Neuronal stem cell (in vitro differentiated cells): ENCODE measurements at regions not wholly inside any gene's neighbourhood (a gene's known extent, or its start where the extent isn't known, plus 50 kb on each side); places are given as distances from the start of the nearest gene placed in this dataset.

Experiments
- DNase-seq: peaks from one replicate; pipeline ENCODE4 v3.0.0-alpha.2; 2013; ENCODE audit warnings: low spot score
- H2AFZ ChIP-seq: one replicate; pipeline ENCODE4 v1.6.1; 2013; ENCODE audit warnings: mild to moderate bottlenecking, low read length, inconsistent platforms
- H2AK5ac ChIP-seq: 2 replicates; pipeline ENCODE4 v1.6.1; 2013; ENCODE audit warnings: low read depth, mild to moderate bottlenecking, inconsistent platforms, low read length, moderate library complexity, mixed read lengths
- H2BK120ac ChIP-seq: 2 replicates; pipeline ENCODE4 v1.6.1; 2013; ENCODE audit warnings: low read depth, mild to moderate bottlenecking, inconsistent platforms, low read length, moderate library complexity, mixed read lengths
- H2BK12ac ChIP-seq: one replicate; pipeline ENCODE4 v1.6.1; 2013; ENCODE audit warnings: low read length, inconsistent platforms
- H2BK15ac ChIP-seq: 2 replicates; pipeline ENCODE4 v1.6.1; 2013; ENCODE audit warnings: mild to moderate bottlenecking, low read length, inconsistent platforms, mixed read lengths
- H2BK5ac ChIP-seq: one replicate; pipeline ENCODE4 v1.6.1; 2013; ENCODE audit warnings: inconsistent platforms, mild to moderate bottlenecking, low read length, moderate library complexity
- H3K14ac ChIP-seq: one replicate; pipeline ENCODE4 v1.6.1; 2013; ENCODE audit warnings: low read length, inconsistent platforms
- H3K18ac ChIP-seq: 2 replicates; pipeline ENCODE4 v1.6.1; 2013; ENCODE audit warnings: low read length, inconsistent platforms
- H3K23ac ChIP-seq: 2 replicates; pipeline ENCODE4 v1.6.1; 2013; ENCODE audit warnings: low read depth, mild to moderate bottlenecking, mixed read lengths, low read length, inconsistent platforms; ENCODE audit not compliant: poor library complexity
- H3K27ac ChIP-seq: replicated peaks from 3 replicates; pipeline ENCODE4 v1.5.1; 2013; ENCODE audit warnings: low read length, inconsistent platforms
- H3K27me3 ChIP-seq, 3 experiments: 2 replicates each; pipeline ENCODE4 v1.6.1; 2013; ENCODE audit warnings: low read length in 3 of 3, mild to moderate bottlenecking in 2 of 3, inconsistent platforms in 1 of 3, low read depth in 1 of 3, mixed read lengths in 1 of 3, moderate library complexity in 1 of 3; ENCODE audit not compliant: control insufficient read depth in 3 of 3, insufficient read depth in 3 of 3
- H3K36me3 ChIP-seq, 2 donors: replicated peaks in 1 of 2; 2 replicates each; pipeline ENCODE4 v1.6.1; 2013; ENCODE audit warnings: low read length in 2 of 2; ENCODE audit not compliant: control insufficient read depth in 2 of 2, insufficient read depth in 2 of 2
- H3K4ac ChIP-seq: 2 replicates; pipeline ENCODE4 v1.6.1; 2013; ENCODE audit warnings: inconsistent platforms, mild to moderate bottlenecking, low read length, moderate library complexity
- H3K4me1 ChIP-seq, 2 donors: 1 replicate in 1 of 2; 2 replicates in 1 of 2; pipeline ENCODE4 v1.6.1; 2013; ENCODE audit warnings: low read length in 2 of 2, low read depth in 1 of 2; ENCODE audit not compliant: control insufficient read depth in 2 of 2, insufficient read depth in 1 of 2
- H3K4me2 ChIP-seq: one replicate; pipeline ENCODE4 v1.6.1; 2013; ENCODE audit warnings: mild to moderate bottlenecking, low read length, inconsistent platforms; ENCODE audit not compliant: insufficient read depth, poor library complexity, severe bottlenecking
- H3K4me3 ChIP-seq, 2 donors: 2 replicates each; pipeline ENCODE4 v1.5.1; 2013; ENCODE audit warnings: low read length in 2 of 2, mild to moderate bottlenecking in 2 of 2, inconsistent platforms in 1 of 2, moderate library complexity in 1 of 2
- H3K79me1 ChIP-seq: one replicate; pipeline ENCODE4 v1.6.1; 2013; ENCODE audit warnings: low read depth, mild to moderate bottlenecking, inconsistent platforms, low read length, moderate library complexity
- H3K9ac ChIP-seq: one replicate; pipeline ENCODE4 v1.6.1; 2013; ENCODE audit warnings: mild to moderate bottlenecking, low read depth, low read length, inconsistent platforms; ENCODE audit not compliant: poor library complexity
- H3K9me3 ChIP-seq, 2 donors: replicated peaks in 1 of 2; 2 replicates each; pipeline versions ENCODE3 to v1.6.1; 2013; ENCODE audit warnings: low read length in 2 of 2, mild to moderate bottlenecking in 2 of 2, inconsistent platforms in 1 of 2, low read depth in 1 of 2, mixed read lengths in 1 of 2, moderate library complexity in 1 of 2; ENCODE audit not compliant: control insufficient read depth in 2 of 2, insufficient read depth in 1 of 2
- H4K8ac ChIP-seq: one replicate; pipeline ENCODE4 v1.6.1; 2013; ENCODE audit warnings: low read depth, mild to moderate bottlenecking, inconsistent platforms, low read length, moderate library complexity
- H4K91ac ChIP-seq: one replicate; pipeline ENCODE4 v1.6.1; 2013; ENCODE audit warnings: low read length, low read depth, mild to moderate bottlenecking, inconsistent platforms; ENCODE audit not compliant: poor library complexity
- WGBS, 2 donors: extraction: QIAGEN DNeasy Blood & Tissue Kit; methylation state at CpG; one replicate each; pipeline ENCODE4 v1.1.7; 2013; ENCODE audit warnings: missing lambda C conversion rate in 2 of 2, mixed read lengths in 1 of 2; ENCODE audit not compliant: insufficient read length in 2 of 2, insufficient replicate concordance in 1 of 2; ENCODE audit errors: extremely low coverage in 2 of 2; 5-methylcytosine and 5-hydroxymethylcytosine counted together

GRCh38 chr5:125750147-125750860, 672.9 kb upstream of the GRAMD2B start:
- Histone ChIP-seq H2BK5ac (no peak overlapping the region), H2BK120ac (no peak overlapping the region), H3K23ac (no peak overlapping the region), H3K4me1 (no peaks in the 10 kb centered on the region), H3K79me1 (no peaks in the 10 kb centered on the region), H3K4me2 (no peak overlapping the region), H2BK12ac (no peak overlapping the region), H3K9ac (no peak overlapping the region), H3K36me3 (no peaks in the 10 kb centered on the region), H3K27me3 (no peaks in the 10 kb centered on the region), H3K14ac (no peak overlapping the region), H3K9me3 (no peaks in the 10 kb centered on the region), H2AK5ac (no peak overlapping the region), H3K18ac (no peak overlapping the region), H2BK15ac (no peak overlapping the region), H4K8ac (no peak overlapping the region), H2AFZ (no peak overlapping the region), H3K4me3 (no peak overlapping the region), H3K27ac (no peak overlapping the region), H4K91ac (no peak overlapping the region), H3K4ac (no peak overlapping the region)
- WGBS, 2 donors = no CpG with 5 or more reads among the region's 3 CpGs
- DNase-seq = no peak

- Histone ChIP-seq H3K4me2 (no peak overlapping the region), H3K14ac (no peak overlapping the region), H3K23ac (no peak overlapping the region), H2BK12ac (no peak overlapping the region), H3K4me1 (no peaks in the 10 kb centered on the region), H2BK15ac (no peak overlapping the region), H2BK5ac (no peak overlapping the region), H3K4ac (no peak overlapping the region), H3K18ac (no peak overlapping the region), H3K79me1 (no peaks in the 10 kb centered on the region), H2AFZ (no peak overlapping the region), H3K27ac (no peak overlapping the region), H2AK5ac (no peak overlapping the region), H3K4me3 (no peak overlapping the region), H4K8ac (no peak overlapping the region), H3K27me3 (no peaks in the 10 kb centered on the region), H3K9me3 (no peaks in the 10 kb centered on the region), H3K36me3 (no peaks in the 10 kb centered on the region), H2BK120ac (no peak overlapping the region), H4K91ac (no peak overlapping the region), H3K9ac (no peak overlapping the region)
- DNase-seq = no peak
These were observed 672.4 kb upstream of the GRAMD2B start for GRCh38 chr5:125750861-125751186.

GRCh38 chr5:125756456-125756855, 666.8 kb upstream of the GRAMD2B start:
- Histone ChIP-seq H3K4me1 (no peaks in the 10 kb centered on the region), H2AK5ac (no peak overlapping the region), H3K9me3 (peaks cover 0 to 10% of the 10 kb centered on the region in 2 donors), H4K91ac (no peak overlapping the region), H3K4me2 (no peak overlapping the region), H3K36me3 (no peaks in the 10 kb centered on the region), H3K23ac (no peak overlapping the region), H4K8ac (no peak overlapping the region), H3K79me1 (no peaks in the 10 kb centered on the region), H2BK5ac (no peak overlapping the region), H3K9ac (no peak overlapping the region), H3K4ac (no peak overlapping the region), H3K18ac (no peak overlapping the region), H3K4me3 (no peak overlapping the region), H2BK12ac (no peak overlapping the region), H2BK120ac (no peak overlapping the region), H2AFZ (no peak overlapping the region), H3K27ac (no peak overlapping the region), H3K27me3 (no peaks in the 10 kb centered on the region), H2BK15ac (no peak overlapping the region), H3K14ac (no peak overlapping the region)
- DNase-seq = no peak
- WGBS, 2 donors = no CpG with 5 or more reads among the region's 2 CpGs

GRCh38 chr5:125766706-125767105, 656.5 kb upstream of the GRAMD2B start:
- no peaks in the 10 kb centered on the region for H3K4me1 ChIP-seq
- no peak overlapping the region for H3K14ac ChIP-seq
- no peak overlapping the region for H2BK5ac ChIP-seq
- H3K27ac ChIP-seq = no peak overlapping the region
- H3K27me3 ChIP-seq = no peaks in the 10 kb centered on the region
- no peak overlapping the region for H3K4ac ChIP-seq
- H4K8ac ChIP-seq = no peak overlapping the region
- H4K91ac ChIP-seq = no peak overlapping the region
- H3K18ac ChIP-seq = no peak overlapping the region
- H2AFZ ChIP-seq = no peak overlapping the region
- no peak overlapping the region for H2BK12ac ChIP-seq
- H3K23ac ChIP-seq = no peak overlapping the region
- H3K4me3 ChIP-seq = no peak overlapping the region
- no peaks in the 10 kb centered on the region for H3K36me3 ChIP-seq
- H3K9me3 ChIP-seq = peaks cover 0 to 1% of the 10 kb centered on the region in 2 donors
- H2BK120ac ChIP-seq = no peak overlapping the region
- H3K79me1 ChIP-seq = no peaks in the 10 kb centered on the region
- WGBS, 2 donors = no CpG with 5 or more reads among the region's 1 CpG
- no peak overlapping the region for H2AK5ac ChIP-seq
- no peak overlapping the region for H3K4me2 ChIP-seq
- H2BK15ac ChIP-seq = no peak overlapping the region
- DNase-seq = no peak
- H3K9ac ChIP-seq = no peak overlapping the region
